H9 (cell line): ENCODE measurements at regions not wholly inside any gene's neighbourhood (a gene's known extent, or its start where the extent isn't known, plus 50 kb on each side); places are given as distances from the start of the nearest gene placed in this dataset.

ENCODE experiments used
- DNase-seq: peaks from one replicate; pipeline ENCODE4 v3.0.0-alpha.2; 2017
- H2AFZ ChIP-seq: one replicate; pipeline ENCODE4 v1.6.1; 2013; ENCODE audit warnings: mild to moderate bottlenecking, low read length, control low read depth, moderate library complexity
- H2AK5ac ChIP-seq: 2 replicates; pipeline ENCODE4 v1.6.1; 2013; ENCODE audit warnings: low read length, control low read depth, mixed read lengths; ENCODE audit not compliant: insufficient read length
- H2BK120ac ChIP-seq: one replicate; pipeline ENCODE4 v1.6.1; 2013; ENCODE audit warnings: low read depth, mild to moderate bottlenecking, low read length, control low read depth, inconsistent platforms; ENCODE audit not compliant: poor library complexity, severe bottlenecking
- H2BK12ac ChIP-seq: 2 replicates; pipeline ENCODE4 v1.6.1; 2013; ENCODE audit warnings: low read length, control low read depth, mixed read lengths, low read depth; ENCODE audit not compliant: insufficient read length
- H2BK15ac ChIP-seq: 2 replicates; pipeline ENCODE4 v1.6.1; 2013; ENCODE audit warnings: low read depth, low read length, control low read depth
- H2BK20ac ChIP-seq: one replicate; pipeline ENCODE4 v1.6.1; 2013; ENCODE audit warnings: low read depth, mild to moderate bottlenecking, low read length, control low read depth, inconsistent platforms; ENCODE audit not compliant: poor library complexity, severe bottlenecking
- H2BK5ac ChIP-seq: 2 replicates; pipeline ENCODE4 v1.6.1; 2013; ENCODE audit warnings: low read length, control low read depth, mixed read lengths; ENCODE audit not compliant: insufficient read length
- H3K14ac ChIP-seq: 2 replicates; pipeline ENCODE4 v1.6.1; 2013; ENCODE audit warnings: low read length, control low read depth; ENCODE audit not compliant: insufficient read depth
- H3K18ac ChIP-seq: 2 replicates; pipeline ENCODE4 v1.6.1; 2013; ENCODE audit warnings: low read depth, mild to moderate bottlenecking, mixed read lengths, low read length, control low read depth; ENCODE audit not compliant: insufficient read length
- H3K23ac ChIP-seq: 2 replicates; pipeline ENCODE4 v1.6.1; 2013; ENCODE audit warnings: low read length, control low read depth, mixed read lengths, low read depth; ENCODE audit not compliant: insufficient read length
- H3K23me2 ChIP-seq: 2 replicates; pipeline ENCODE4 v1.6.1; 2013; ENCODE audit warnings: low read depth, mild to moderate bottlenecking, mixed read lengths, low read length, control low read depth; ENCODE audit not compliant: insufficient read length, poor library complexity, severe bottlenecking
- H3K27ac ChIP-seq: 2 replicates; pipeline ENCODE4 v1.5.1; 2013; ENCODE audit warnings: low read length, control low read depth, mixed read lengths, low read depth; ENCODE audit not compliant: insufficient read length
- H3K27me3 ChIP-seq: 2 replicates; pipeline ENCODE4 v1.6.1; 2013; ENCODE audit warnings: low read length, control low read depth, inconsistent platforms; ENCODE audit not compliant: insufficient read depth
- H3K4ac ChIP-seq: 2 replicates; pipeline ENCODE4 v1.6.1; 2013; ENCODE audit warnings: low read depth, mild to moderate bottlenecking, control low read depth, inconsistent platforms, low read length, moderate library complexity
- H3K4me1 ChIP-seq: 2 replicates; pipeline ENCODE4 v1.6.1; 2013; ENCODE audit warnings: low read length, control low read depth, inconsistent platforms; ENCODE audit not compliant: insufficient read depth
- H3K4me2 ChIP-seq: 2 replicates; pipeline ENCODE4 v1.6.1; 2013; ENCODE audit warnings: low read length, control low read depth, mixed read lengths; ENCODE audit not compliant: insufficient read length, insufficient read depth
- H3K56ac ChIP-seq: 2 replicates; pipeline ENCODE4 v1.6.1; 2013; ENCODE audit warnings: low read depth, mild to moderate bottlenecking, mixed read lengths, low read length, control low read depth; ENCODE audit not compliant: insufficient read length
- H3K79me1 ChIP-seq: 2 replicates; pipeline ENCODE4 v1.6.1; 2013; ENCODE audit warnings: low read depth, mild to moderate bottlenecking, moderate library complexity, low read length, control low read depth, inconsistent platforms; ENCODE audit not compliant: insufficient read depth, poor library complexity, severe bottlenecking
- H3K79me2 ChIP-seq: 2 replicates; pipeline ENCODE4 v1.6.1; 2013; ENCODE audit warnings: low read length, control low read depth, inconsistent platforms; ENCODE audit not compliant: insufficient read depth
- H3K9ac ChIP-seq: 2 replicates; pipeline ENCODE4 v1.6.1; 2013; ENCODE audit warnings: low read length, control low read depth, mixed read lengths; ENCODE audit not compliant: insufficient read length; ENCODE audit errors: extremely low read depth
- H3K9me3 ChIP-seq: one replicate; pipeline ENCODE4 v1.6.1; 2013; ENCODE audit warnings: low read depth, low read length, inconsistent platforms; ENCODE audit not compliant: control insufficient read depth
- H3T11ph ChIP-seq: one replicate; pipeline ENCODE4 v1.6.1; 2013; ENCODE audit warnings: mild to moderate bottlenecking, low read length, control low read depth, inconsistent platforms
- H4K20me1 ChIP-seq: one replicate; pipeline ENCODE4 v1.6.1; 2013; ENCODE audit not compliant: control insufficient read depth, insufficient read length, insufficient read depth
- H4K5ac ChIP-seq: 2 replicates; pipeline ENCODE4 v1.6.1; 2013; ENCODE audit warnings: low read depth, mild to moderate bottlenecking, mixed read lengths, low read length, control low read depth; ENCODE audit not compliant: insufficient read length
- H4K8ac ChIP-seq: replicated peaks from 2 replicates; pipeline ENCODE4 v1.6.1; 2013; ENCODE audit warnings: low read length, control low read depth, mixed read lengths, low read depth; ENCODE audit not compliant: insufficient read length
- H4K91ac ChIP-seq: 2 replicates; pipeline ENCODE4 v1.6.1; 2013; ENCODE audit warnings: low read depth, mild to moderate bottlenecking, moderate library complexity, mixed read lengths, low read length, control low read depth; ENCODE audit not compliant: insufficient read length
- H3K27ac Mint-ChIP-seq, 3 experiments: 2 replicates in 2 of 3; 3 replicates in 1 of 3; pipeline ENCODE4 v1.8.0; 2020 to 2021; ENCODE audit warnings: mixed read lengths in 3 of 3, mild to moderate bottlenecking in 1 of 3, moderate library complexity in 1 of 3
- H3K27me3 Mint-ChIP-seq: 2 replicates; pipeline ENCODE4 v1.8.0; 2021; ENCODE audit warnings: low read depth, mild to moderate bottlenecking, moderate library complexity, mixed read lengths
- H3K36me3 Mint-ChIP-seq, 3 experiments: 2 replicates in 2 of 3; 3 replicates in 1 of 3; pipeline ENCODE4 v1.8.0; 2020 to 2021; ENCODE audit warnings: low read depth in 3 of 3, mixed read lengths in 3 of 3; ENCODE audit not compliant: insufficient read depth in 1 of 3
- H3K4me1 Mint-ChIP-seq, 2 experiments: 2 replicates each; pipeline ENCODE4 v1.8.0; 2020; ENCODE audit warnings: mixed read lengths in 2 of 2
- H3K4me3 Mint-ChIP-seq, 2 experiments: 2 replicates in 1 of 2; 3 replicates in 1 of 2; pipeline ENCODE4 v1.8.0; 2020 to 2021; ENCODE audit warnings: mild to moderate bottlenecking in 2 of 2, mixed read lengths in 2 of 2, moderate library complexity in 1 of 2
- H3K9me3 Mint-ChIP-seq, 2 experiments: 2 replicates in 1 of 2; 3 replicates in 1 of 2; pipeline ENCODE4 v1.8.0; 2020; ENCODE audit warnings: mild to moderate bottlenecking in 2 of 2, mixed read lengths in 2 of 2, moderate library complexity in 1 of 2
- WGBS: extraction: QIAGEN DNeasy Blood & Tissue Kit; methylation state at CpG from one replicate; pipeline ENCODE4 v1.1.7; 2013; ENCODE audit warnings: missing lambda C conversion rate, low lambda C conversion rate, mixed read lengths; ENCODE audit not compliant: insufficient read length; ENCODE audit errors: extremely low coverage; 5-methylcytosine and 5-hydroxymethylcytosine counted together
- TF ChIP-seq, protein P1 (sequence below): fragments of 200-600 bp; sonication (generic); conservative IDR thresholded peaks from 3 replicates; pipeline ENCODE4 v1.8.0; 2021; ENCODE audit warnings: antibody characterized with exemption, mild to moderate bottlenecking

DNA sequence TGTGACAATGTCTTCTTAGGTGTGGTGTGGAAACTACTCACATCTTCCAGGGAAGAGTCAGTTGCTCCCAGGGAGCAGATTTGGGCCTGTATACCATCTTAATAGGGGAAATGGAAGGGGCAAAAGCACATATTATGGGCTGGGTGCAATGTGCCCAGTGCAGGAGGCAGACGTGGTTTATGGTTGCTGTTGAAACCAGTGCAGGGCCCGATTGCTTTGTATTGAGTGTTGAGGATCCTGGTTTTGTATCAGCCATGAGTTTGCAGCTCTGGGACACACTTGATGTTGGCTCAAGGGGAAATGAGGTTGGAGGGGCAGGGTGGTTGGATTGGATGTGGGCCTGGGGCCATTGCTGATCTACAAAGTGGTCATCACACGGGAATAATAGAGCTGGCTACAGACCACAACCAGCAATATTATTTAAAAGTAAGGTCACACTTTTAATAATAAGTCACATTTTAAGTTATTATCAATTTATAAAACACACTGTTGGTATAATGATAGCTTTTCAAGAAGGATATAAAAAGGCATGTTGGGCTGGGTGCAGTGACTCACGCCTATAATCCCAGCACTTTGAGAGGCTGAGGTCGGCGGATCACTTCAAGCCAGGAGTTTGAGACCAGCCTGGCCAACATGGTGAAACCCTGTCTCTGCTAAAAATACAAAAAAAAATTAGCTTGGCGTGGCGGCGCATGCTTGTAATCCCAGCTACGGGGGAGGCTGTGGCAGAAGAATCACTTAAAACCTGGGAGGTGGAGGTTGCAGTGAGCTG is 302.4 kb downstream of the SEC14L1 start:
- H4K20me1 ChIP-seq, result peaks cover 4% of the 10 kb centered on the region
- no peak overlapping the region for H4K5ac ChIP-seq
- no peak overlapping the region; a peak in 1 of 7 replicates for H3K27ac Mint-ChIP-seq
- H3K4me1 Mint-ChIP-seq, result peaks cover 16 to 27% of the 10 kb centered on the region in 2 experiments
- no peak overlapping the region for H3K27ac ChIP-seq
- H3K9me3 ChIP-seq, result no peaks in the 10 kb centered on the region
- no peak overlapping the region for H4K8ac ChIP-seq
- H3T11ph ChIP-seq, result no peak overlapping the region
- no peak overlapping the region for H2AK5ac ChIP-seq
- H3K79me2 ChIP-seq, result no peaks in the 10 kb centered on the region
- 0 out of 2 replicates have a peak, but pooled peaks cover 3% of the 10 kb centered on the region for H3K4me1 ChIP-seq
- no peak overlapping the region for H2BK12ac ChIP-seq
- no peak overlapping the region for H2AFZ ChIP-seq
- H2BK5ac ChIP-seq, result no peak overlapping the region
- H3K4me2 ChIP-seq, result no peak overlapping the region
- H2BK20ac ChIP-seq, result no peak overlapping the region
- no peak for DNase-seq
- TF ChIP-seq, protein P1, sequence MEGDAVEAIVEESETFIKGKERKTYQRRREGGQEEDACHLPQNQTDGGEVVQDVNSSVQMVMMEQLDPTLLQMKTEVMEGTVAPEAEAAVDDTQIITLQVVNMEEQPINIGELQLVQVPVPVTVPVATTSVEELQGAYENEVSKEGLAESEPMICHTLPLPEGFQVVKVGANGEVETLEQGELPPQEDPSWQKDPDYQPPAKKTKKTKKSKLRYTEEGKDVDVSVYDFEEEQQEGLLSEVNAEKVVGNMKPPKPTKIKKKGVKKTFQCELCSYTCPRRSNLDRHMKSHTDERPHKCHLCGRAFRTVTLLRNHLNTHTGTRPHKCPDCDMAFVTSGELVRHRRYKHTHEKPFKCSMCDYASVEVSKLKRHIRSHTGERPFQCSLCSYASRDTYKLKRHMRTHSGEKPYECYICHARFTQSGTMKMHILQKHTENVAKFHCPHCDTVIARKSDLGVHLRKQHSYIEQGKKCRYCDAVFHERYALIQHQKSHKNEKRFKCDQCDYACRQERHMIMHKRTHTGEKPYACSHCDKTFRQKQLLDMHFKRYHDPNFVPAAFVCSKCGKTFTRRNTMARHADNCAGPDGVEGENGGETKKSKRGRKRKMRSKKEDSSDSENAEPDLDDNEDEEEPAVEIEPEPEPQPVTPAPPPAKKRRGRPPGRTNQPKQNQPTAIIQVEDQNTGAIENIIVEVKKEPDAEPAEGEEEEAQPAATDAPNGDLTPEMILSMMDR, result no peak
- H3K23ac ChIP-seq, result no peak overlapping the region
- no peaks in the 10 kb centered on the region for H3K27me3 ChIP-seq
- no peaks in the 10 kb centered on the region; the same call in 1 of the 2 replicates for H3K27me3 Mint-ChIP-seq
- no peak overlapping the region for H2BK15ac ChIP-seq
- H3K9ac ChIP-seq, result no peak overlapping the region
- no peak overlapping the region for H3K14ac ChIP-seq
- no peak overlapping the region for H3K56ac ChIP-seq
- no CpG with 5 or more reads among the region's 10 CpGs for WGBS
- H3K23me2 ChIP-seq, result no peaks in the 10 kb centered on the region
- no peak overlapping the region for H3K18ac ChIP-seq
- no peaks in the 10 kb centered on the region; a peak in 1 of 5 replicates for H3K9me3 Mint-ChIP-seq
- H2BK120ac ChIP-seq, result no peak overlapping the region
- no peaks in the 10 kb centered on the region for H3K79me1 ChIP-seq
- no peak overlapping the region for H3K4ac ChIP-seq
- no peak overlapping the region for H3K4me3 Mint-ChIP-seq
- no peak overlapping the region for H4K91ac ChIP-seq
- H3K36me3 Mint-ChIP-seq, result peaks cover 0 to 2% (median 0%) of the 10 kb centered on the region in 3 experiments; a peak in 2 of 7 replicates
